Testis (tissue), 2 donors: ENCODE measurements at regions not wholly inside any gene's neighbourhood (a gene's known extent, or its start where the extent isn't known, plus 50 kb on each side); places are given as distances from the start of the nearest gene placed in this dataset.

Source experiments
- DNase-seq: peaks from one replicate; pipeline ENCODE4 v3.0.0-alpha.2; 2019
- H3K27ac ChIP-seq, 2 donors: fragments of 200-600 bp; sonication (generic); one replicate each; pipeline ENCODE4 v1.5.1; 2019
- H3K27me3 ChIP-seq: fragments of 200-600 bp; sonication (generic); one replicate; pipeline ENCODE4 v1.5.1; 2019
- H3K36me3 ChIP-seq: fragments of 200-600 bp; sonication (generic); one replicate; pipeline ENCODE4 v1.5.1; 2017; ENCODE audit warnings: low read depth; ENCODE audit errors: missing control alignments
- H3K4me1 ChIP-seq: fragments of 200-600 bp; sonication (generic); one replicate; pipeline ENCODE4 v1.5.1; 2019
- H3K4me3 ChIP-seq, 2 donors: fragments of 200-600 bp; sonication (generic); one replicate each; pipeline ENCODE4 v1.5.1; 2017 to 2019
- H3K9me3 ChIP-seq: fragments of 200-600 bp; sonication (generic); one replicate; pipeline ENCODE4 v1.5.1; 2017
- POLR2A ChIP-seq: fragments of 450-650 bp; IDR thresholded peaks from one replicate; pipeline ENCODE4 v1.6.1; 2017; ENCODE audit warnings: antibody characterized with exemption, mild to moderate bottlenecking, moderate library complexity
- WGBS, 2 donors: methylation state at CpG; one replicate each; pipeline ENCODE4 v1.1.5; 2018; 5-methylcytosine and 5-hydroxymethylcytosine counted together
- intact Hi-C: fragments of 100-400 bp; cut with DNase I; formaldehyde crosslinking; loops from one replicate; pipeline ENCODE4 v1.15.1; 2023; ENCODE audit warnings: low total_unique reads
- TF ChIP-seq, protein P1 (sequence below), 3 experiments: fragments of 450-650 bp in 2 of 3; fragments of 200-600 bp in 1 of 3; sonication (generic) in 1 of 3; IDR thresholded peaks; one replicate each; pipeline ENCODE4 v1.5.1; 2016 to 2019; ENCODE audit warnings: antibody characterized with exemption in 3 of 3, mild to moderate bottlenecking in 2 of 3, moderate library complexity in 1 of 3

GRCh38 chr14:100675699-100676684, 50.7 kb upstream of the DLK1 start:
- Histone ChIP-seq H3K4me3 (no peak overlapping the region), H3K27ac (no peak overlapping the region), H3K4me1 (peaks cover 50% of the 10 kb centered on the region), H3K36me3 (no peaks in the 10 kb centered on the region), H3K9me3 (no peaks in the 10 kb centered on the region), H3K27me3 (no peaks in the 10 kb centered on the region)
- no peak for TF ChIP-seq POLR2A
- TF ChIP-seq, protein P1, sequence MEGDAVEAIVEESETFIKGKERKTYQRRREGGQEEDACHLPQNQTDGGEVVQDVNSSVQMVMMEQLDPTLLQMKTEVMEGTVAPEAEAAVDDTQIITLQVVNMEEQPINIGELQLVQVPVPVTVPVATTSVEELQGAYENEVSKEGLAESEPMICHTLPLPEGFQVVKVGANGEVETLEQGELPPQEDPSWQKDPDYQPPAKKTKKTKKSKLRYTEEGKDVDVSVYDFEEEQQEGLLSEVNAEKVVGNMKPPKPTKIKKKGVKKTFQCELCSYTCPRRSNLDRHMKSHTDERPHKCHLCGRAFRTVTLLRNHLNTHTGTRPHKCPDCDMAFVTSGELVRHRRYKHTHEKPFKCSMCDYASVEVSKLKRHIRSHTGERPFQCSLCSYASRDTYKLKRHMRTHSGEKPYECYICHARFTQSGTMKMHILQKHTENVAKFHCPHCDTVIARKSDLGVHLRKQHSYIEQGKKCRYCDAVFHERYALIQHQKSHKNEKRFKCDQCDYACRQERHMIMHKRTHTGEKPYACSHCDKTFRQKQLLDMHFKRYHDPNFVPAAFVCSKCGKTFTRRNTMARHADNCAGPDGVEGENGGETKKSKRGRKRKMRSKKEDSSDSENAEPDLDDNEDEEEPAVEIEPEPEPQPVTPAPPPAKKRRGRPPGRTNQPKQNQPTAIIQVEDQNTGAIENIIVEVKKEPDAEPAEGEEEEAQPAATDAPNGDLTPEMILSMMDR (IDR thresholded peaks at IDR 0.05) = no peak
- 59 to 77% methylated on average over 14 to 20 of the region's 20 CpGs for WGBS, 2 donors
- intact Hi-C loops = no loop called here
- no peak for DNase-seq
